Muscle of back (tissue), 3 donors: ENCODE measurements at regions not wholly inside any gene's neighbourhood (a gene's known extent, or its start where the extent isn't known, plus 50 kb on each side); places are given as distances from the start of the nearest gene placed in this dataset.

Source experiments
- DNase-seq, 3 donors: peaks; one replicate each; pipeline versions ENCODE4 v3.0.0 to v3.0.0-alpha.2; 2013

DNA sequence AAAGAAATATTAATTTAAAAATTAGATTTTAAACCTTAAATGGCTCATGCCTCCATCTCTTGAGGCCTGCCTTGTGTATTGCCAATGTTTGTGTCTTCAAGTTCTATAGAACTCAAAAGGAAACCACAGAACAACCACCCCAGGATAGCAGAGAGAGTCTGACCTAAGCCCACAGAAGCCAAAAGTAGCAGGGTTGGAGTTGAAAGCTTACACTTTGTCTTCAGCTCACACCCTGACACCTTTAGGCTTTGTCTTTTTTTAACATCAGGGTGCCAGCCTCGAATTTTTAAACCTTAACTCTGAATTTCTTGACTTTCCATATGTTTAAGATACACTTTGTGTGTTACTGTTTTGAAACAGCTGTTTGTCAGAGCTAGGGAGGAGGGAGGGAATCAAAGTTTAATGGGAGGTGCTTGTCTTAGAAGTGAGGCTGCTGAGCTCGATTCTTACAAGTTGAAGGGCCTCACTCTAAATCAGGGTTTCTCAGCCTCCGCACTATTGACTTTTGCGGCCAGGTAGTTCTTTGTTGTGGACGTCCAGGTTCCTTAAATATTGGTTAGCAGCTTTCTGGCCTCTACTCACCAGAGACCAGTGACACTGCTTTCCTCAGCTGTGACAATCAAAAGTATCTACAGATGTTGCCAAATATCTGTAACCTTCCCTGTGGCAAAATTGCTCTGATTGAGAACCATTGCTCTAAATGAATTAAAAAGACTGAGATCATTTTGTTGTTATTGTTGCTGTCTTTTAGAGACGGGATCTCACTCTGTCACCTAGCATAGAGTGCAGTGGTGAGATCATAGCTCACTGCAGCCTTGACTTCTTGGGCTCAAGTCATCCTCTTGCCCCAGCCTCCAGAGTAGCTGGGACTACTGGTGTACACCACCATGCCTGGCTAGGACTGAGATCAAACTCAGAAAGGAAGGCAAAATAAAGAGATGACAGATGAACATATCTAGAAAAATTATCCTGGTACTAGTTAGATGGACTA is 139.2 kb upstream of the EOMES start:
- DNase-seq: no peak

DNA sequence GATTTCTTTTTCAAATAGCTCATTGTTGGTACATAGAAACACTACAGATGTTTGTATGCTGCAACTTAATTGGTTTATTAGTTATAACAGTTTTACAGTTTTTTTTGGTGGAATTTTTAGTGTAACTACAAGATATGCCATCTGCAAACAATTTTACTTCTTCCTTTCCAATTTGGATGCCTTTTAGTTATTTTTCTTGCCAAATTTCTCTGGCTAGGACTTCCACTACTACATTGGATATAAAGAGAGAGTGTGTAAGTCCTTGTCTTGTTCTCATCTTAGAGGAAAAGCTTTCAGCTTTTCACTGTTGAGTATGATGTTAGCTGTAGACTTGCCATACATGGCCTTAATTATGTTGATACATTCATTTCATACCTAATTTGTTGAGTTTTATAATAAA is 143.6 kb upstream of the EOMES start:
- no peak for DNase-seq

DNA sequence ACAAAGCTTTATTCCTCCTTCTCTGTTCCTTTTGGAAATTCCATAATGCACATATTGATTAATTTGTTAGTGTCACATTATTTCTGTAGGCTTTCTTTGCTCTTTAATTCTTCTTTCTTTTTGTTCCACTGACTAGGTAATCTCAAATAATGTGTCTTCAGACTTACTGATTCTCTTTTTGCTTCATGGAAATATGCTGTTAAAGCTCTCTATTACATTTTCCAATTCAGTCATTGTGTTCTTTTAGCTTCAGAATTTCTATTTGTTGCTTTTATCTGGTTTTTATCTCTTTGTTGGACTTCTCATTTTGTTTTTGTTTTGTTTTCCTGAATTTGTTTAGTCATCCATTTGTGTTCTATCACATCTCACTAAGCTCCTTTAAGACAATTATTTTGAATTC is 147.0 kb upstream of the EOMES start:
- no peak for DNase-seq

- no peak for DNase-seq
These were observed 155.2 kb upstream of the EOMES start for GRCh38 chr3:27877061-27878013.

GRCh38 chr3:27878014-27878383 is 155.9 kb upstream of the EOMES start:
- DNase-seq: no peak

DNA sequence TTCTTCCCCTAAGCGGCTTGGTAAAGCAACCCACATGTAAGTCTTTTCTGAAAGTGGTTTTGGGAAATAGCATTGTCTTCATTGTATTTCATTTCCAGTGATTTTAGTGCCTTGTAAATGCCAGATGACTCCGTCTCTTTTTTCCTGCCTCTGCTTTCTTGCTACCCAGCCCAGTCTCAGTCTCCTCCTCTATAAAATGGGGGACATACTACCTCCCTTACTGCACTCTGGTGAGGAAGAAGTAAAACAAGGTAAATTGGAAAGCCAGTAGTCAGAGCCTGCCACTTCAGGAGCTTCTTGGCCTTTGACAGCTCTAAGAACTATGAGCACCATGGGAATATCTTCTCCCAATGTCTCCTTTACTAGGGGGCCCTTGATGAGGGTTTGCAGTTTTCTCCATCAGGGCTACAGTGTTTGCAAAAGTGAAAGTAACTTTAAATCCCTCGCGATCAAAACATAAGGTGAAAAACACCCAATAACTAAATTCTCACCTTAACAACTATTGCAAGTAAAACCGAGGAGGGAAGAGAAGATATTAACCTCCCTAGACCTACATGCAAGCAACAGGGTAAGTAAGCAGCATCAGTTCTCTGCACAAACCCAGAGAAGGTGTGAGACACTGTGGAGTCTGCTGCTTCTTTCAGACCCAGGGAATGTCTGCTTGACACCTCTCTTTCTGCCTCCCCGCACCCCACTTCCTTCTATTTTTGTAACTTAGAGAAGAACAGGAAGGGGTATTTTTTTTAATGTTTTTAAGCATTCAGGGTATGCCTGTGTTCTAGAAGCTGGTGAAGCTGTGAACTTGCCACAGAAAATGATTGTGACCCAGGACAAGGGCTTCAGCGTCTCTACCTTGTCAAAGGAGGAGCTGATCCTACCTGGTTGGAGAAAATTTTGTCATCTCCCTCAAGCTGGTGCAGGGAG is 159.1 kb upstream of the EOMES start:
- no peak for DNase-seq

GRCh38 chr3:27883266-27883665 is 161.1 kb upstream of the EOMES start:
- no peak for DNase-seq

GRCh38 chr3:27885641-27886040 is 163.5 kb upstream of the EOMES start:
- DNase-seq: no peak

DNA sequence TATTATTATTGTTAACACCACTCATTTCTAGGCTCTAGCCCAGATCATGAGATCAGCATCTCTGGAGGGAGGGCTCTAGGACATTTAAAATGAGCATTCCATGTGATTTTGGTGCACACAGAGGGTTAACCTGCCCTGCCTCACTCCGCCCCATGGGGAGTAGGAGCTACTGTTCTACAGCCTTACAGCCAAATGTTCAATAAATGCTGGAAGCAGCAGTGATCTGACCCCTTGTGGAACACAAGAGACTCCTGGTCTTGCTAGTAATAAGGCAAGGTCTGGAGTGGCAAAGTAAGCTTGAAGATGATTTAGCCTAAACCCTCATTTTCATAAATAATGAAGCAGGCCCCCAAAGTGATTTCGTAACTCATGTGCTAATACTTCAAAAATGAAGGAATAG is 166.4 kb upstream of the EOMES start:
- no peak for DNase-seq

DNA sequence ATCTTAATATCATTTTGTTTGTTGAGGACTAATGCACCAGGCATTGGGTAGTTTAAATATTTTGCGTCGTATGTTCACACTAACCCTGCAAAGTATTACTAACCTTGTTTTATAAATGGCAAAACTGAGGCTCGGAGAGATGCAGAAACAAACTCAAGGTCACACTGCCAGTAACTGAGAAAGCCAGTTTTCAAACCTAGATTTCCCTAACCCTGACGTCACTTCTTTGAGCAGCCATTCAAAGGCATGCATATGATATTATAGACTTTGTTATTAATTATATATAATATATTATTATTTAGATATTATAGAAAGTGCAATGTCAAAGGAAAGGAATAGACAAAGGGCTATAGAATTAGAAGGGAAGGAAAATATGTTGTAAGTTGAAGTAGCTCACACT is 167.6 kb upstream of the EOMES start:
- DNase-seq: no peak

DNA sequence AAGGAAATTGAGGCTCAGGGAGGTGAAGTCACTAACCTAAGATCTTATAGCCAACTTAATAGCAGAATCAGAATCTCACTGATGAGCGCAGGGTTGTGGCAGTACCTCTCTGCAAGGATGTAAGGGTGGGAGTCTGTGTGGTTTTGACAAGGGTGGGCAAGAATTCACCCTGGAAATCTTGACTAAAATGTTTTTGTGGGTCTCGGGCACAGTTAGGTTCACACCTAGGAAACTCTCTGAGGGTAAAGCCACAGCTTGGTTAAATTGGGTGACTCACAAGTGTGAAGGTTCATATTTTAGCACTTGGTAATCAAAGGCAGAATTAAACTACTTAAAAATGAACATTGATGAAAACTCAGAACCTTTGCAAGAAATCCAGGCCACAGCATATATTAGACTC is 178.2 kb upstream of the EOMES start:
- DNase-seq: no peak

GRCh38 chr3:27903446-27903845 is 181.3 kb upstream of the EOMES start:
- no peak for DNase-seq

GRCh38 chr3:27905625-27906024 is 183.5 kb upstream of the EOMES start:
- no peak for DNase-seq

DNA sequence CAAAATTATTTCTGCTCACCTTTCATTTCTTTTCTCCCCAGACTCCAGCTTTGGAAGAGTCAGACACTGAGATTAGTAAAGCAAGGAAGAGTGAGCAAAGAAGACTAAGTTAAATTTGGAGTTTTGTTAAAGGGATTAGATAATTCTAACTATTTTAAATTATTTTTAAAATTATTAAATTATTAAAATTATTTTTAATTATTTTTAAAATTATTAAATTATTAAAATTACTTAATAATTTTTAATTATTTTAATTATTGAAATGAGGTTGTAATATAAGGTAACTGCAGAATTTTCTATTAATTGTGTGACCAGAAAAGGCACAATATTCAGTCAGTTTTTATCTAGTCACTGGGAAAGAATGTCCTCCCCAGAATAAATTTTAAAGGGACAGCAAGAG is 185.0 kb upstream of the EOMES start:
- no peak for DNase-seq

- DNase-seq: no peak
These were observed 185.8 kb upstream of the EOMES start for GRCh38 chr3:27907929-27908328.

DNA sequence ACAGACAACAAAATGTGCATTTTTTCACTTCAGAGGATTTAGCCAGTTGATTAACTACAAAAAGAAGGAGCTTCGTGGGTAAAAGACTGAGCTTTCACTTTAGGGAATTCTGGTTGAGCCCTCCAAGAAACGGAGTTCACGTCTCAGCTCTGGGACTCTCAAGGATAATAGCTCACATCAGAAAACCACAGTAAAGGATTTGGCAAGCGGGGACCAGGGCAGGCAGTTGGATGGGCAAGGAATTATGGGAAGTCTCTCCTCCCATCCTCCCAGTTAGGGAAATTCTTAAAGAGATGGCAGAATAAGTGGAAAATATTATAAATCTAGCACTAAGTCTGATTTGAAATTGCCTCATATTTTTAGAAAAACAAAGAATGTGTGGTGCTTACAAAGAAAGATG is 188.3 kb upstream of the EOMES start:
- peak; percentile 21 to 63 (median 33) for DNase-seq

- no peak for DNase-seq
These were observed 192.1 kb upstream of the EOMES start for GRCh38 chr3:27914199-27914598.

DNA sequence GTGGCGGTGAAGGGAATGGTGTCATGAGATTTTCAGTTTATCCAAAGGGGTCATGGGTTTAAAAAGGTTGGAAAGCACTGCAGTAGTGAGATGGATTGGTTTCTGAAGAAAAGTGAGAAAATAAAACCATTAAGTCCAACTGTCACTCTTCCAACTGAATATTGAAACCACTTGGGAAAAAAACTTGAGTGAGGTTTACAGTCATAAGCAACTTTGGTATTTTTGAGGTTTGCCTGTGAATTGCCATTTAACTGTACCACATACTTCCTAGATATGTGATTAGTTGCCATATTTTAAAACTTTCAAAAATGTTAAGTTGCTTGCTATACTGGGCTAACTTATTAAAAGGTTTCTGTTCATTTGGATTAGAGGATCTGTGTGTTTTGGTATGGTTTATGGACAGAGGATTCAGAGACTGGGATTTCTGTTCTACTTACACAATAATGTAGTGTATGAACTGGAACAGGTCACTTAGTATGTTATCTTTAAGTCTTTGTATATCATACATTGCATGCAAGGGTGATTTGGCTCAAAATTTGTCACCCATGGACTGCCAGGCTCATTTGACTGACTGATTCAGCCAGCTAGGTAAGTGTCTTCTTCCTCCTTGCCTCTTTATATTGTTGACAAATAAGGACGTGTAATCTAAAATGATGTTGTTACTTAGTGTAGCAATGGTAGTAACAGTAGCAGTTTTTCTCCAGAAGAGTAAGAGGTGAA is 201.4 kb upstream of the EOMES start:
- DNase-seq: no peak

DNA sequence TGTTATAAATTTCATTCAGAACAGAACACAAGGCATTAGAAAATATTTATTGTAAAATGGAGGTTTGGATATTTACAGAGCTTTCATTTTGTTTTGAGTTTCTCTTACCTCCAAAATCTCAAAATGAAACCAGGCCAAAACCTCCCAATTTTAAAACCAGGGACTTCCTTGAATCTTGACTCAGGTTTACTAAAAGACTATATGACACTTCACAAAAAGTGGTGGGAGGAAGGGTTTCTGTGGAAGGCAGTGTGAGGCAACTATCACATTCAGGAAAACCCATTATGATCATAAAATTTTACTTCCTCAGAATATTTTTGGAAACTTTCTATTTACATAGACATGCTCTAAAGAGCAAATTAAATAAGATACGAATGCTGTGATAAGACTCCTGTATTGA is 205.8 kb upstream of the EOMES start:
- DNase-seq: no peak

- DNase-seq: no peak
These were observed 208.0 kb upstream of the EOMES start for GRCh38 chr3:27930052-27930602.

DNA sequence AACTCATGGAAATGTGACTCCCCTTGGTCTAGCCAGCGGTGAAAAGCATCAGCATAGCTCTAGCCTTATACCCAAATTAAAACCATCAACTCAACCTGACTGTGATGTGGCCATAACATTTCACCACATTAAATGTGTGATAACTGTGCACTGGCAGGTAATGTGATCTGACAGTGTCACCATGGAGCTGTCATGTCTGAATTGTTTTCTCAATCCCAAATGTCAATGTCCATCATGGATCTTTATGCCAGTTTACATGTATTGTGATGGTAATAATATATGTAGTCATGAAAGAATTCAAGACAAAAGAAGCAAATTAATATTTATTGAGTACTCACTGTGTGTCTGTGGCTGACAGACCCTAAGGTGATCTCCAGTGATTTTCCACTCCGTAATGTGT is 213.4 kb upstream of the EOMES start:
- DNase-seq: no peak
